Neural crest cell (in vitro differentiated cells): ENCODE measurements at regions not wholly inside any gene's neighbourhood (a gene's known extent, or its start where the extent isn't known, plus 50 kb on each side); places are given as distances from the start of the nearest gene placed in this dataset.

ENCODE experiments used
- DNase-seq: peaks from one replicate; pipeline ENCODE4 v3.0.0; 2021; ENCODE audit warnings: low read depth, mixed read lengths, low spot score
- H3K27ac Mint-ChIP-seq: one replicate; pipeline ENCODE4 v1.8.0; 2021; ENCODE audit warnings: mild to moderate bottlenecking, mixed read lengths; ENCODE audit not compliant: unreplicated experiment
- H3K27me3 Mint-ChIP-seq: 2 replicates; pipeline ENCODE4 v1.8.0; 2021; ENCODE audit warnings: low read depth, mild to moderate bottlenecking, mixed read lengths
- H3K36me3 Mint-ChIP-seq: 2 replicates; pipeline ENCODE4 v1.8.0; 2021; ENCODE audit warnings: low read depth, mild to moderate bottlenecking, mixed read lengths
- H3K4me1 Mint-ChIP-seq: 2 replicates; pipeline ENCODE4 v1.8.0; 2021; ENCODE audit warnings: mixed read lengths
- H3K4me3 Mint-ChIP-seq: one replicate; pipeline ENCODE4 v1.8.0; 2021; ENCODE audit warnings: mild to moderate bottlenecking, mixed read lengths
- H3K9me3 Mint-ChIP-seq: 2 replicates; pipeline ENCODE4 v1.8.0; 2021; ENCODE audit warnings: mixed read lengths
- CTCF ChIP-seq: fragments of 200-600 bp; sonication (generic); conservative IDR thresholded peaks from 2 replicates; pipeline ENCODE4 v1.5.0; 2021; ENCODE audit warnings: antibody characterized with exemption, mild to moderate bottlenecking

- no peak overlapping the region for H3K27ac Mint-ChIP-seq
- H3K9me3 Mint-ChIP-seq, result peaks cover 8% of the 10 kb centered on the region
- no peaks in the 10 kb centered on the region for H3K36me3 Mint-ChIP-seq
- no peaks in the 10 kb centered on the region for H3K4me1 Mint-ChIP-seq
- no peak for TF ChIP-seq CTCF
- H3K4me3 Mint-ChIP-seq, result no peak overlapping the region
- no peak for DNase-seq
- peaks cover 48% of the 10 kb centered on the region for H3K27me3 Mint-ChIP-seq
Observed at GRCh38 chr17:45732926-45733505, 51.1 kb upstream of the CRHR1 start.

DNA sequence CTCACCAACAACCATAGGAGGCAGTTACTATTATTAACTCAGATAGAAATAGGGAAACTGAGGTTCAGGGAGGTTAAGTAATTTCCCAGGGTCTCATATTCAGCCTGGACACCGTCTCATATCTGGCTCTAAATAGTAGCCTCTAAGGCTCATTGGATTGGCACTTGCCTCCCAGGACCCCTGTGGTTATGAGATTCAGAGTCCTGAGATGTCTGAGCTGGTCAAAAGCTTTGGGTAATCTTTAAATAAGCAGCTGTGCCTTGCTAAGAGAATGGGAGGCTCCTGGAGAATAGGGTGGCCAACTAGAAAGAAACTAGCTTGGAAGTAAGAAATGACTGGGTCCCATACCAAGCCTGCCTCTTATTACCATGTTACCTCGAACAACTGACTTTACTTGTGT lies 50.3 kb upstream of the CRHR1 start:
- no peak overlapping the region for H3K27ac Mint-ChIP-seq
- peaks cover 8% of the 10 kb centered on the region for H3K9me3 Mint-ChIP-seq
- no peak overlapping the region for H3K4me3 Mint-ChIP-seq
- no peak for DNase-seq
- peaks cover 41% of the 10 kb centered on the region for H3K27me3 Mint-ChIP-seq
- TF ChIP-seq CTCF, result no peak
- no peaks in the 10 kb centered on the region for H3K36me3 Mint-ChIP-seq
- no peaks in the 10 kb centered on the region for H3K4me1 Mint-ChIP-seq
